T-helper 2 cell treated with Interferon-gamma antibody and Interleukin-4, amounts not matched to agents 5 μg/mL and 100 μg/mL, for 36 hours (primary cell): ENCODE measurements at regions not wholly inside any gene's neighbourhood (a gene's known extent, or its start where the extent isn't known, plus 50 kb on each side); places are given as distances from the start of the nearest gene placed in this dataset.

Experiments
- DNase-seq: peaks from one replicate; pipeline ENCODE4 v3.0.0; 2021; ENCODE audit warnings: low spot score
- H3K27ac Mint-ChIP-seq: one replicate; pipeline ENCODE4 v1.8.0; 2021; ENCODE audit warnings: mild to moderate bottlenecking, mixed read lengths
- H3K27me3 Mint-ChIP-seq: one replicate; pipeline ENCODE4 v1.8.0; 2021; ENCODE audit warnings: low read depth, mixed read lengths
- H3K36me3 Mint-ChIP-seq: one replicate; pipeline ENCODE4 v1.8.0; 2021; ENCODE audit warnings: low read depth, mixed read lengths
- H3K4me1 Mint-ChIP-seq: one replicate; pipeline ENCODE4 v1.8.0; 2021; ENCODE audit warnings: low read depth, mixed read lengths
- H3K4me3 Mint-ChIP-seq: one replicate; pipeline ENCODE4 v1.8.0; 2022; ENCODE audit warnings: mild to moderate bottlenecking, moderate library complexity, mixed read lengths
- H3K9me3 Mint-ChIP-seq: one replicate; pipeline ENCODE4 v1.8.0; 2021; ENCODE audit warnings: mixed read lengths

GRCh38 chr11:104404231-104405175 is 240.6 kb upstream of the PDGFD start:
- Mint-ChIP-seq H3K36me3 (no peaks in the 10 kb centered on the region), H3K9me3 (no peaks in the 10 kb centered on the region)

GRCh38 chr11:104402812-104403521 is 239.0 kb upstream of the PDGFD start:
- Mint-ChIP-seq H3K27ac (no peak overlapping the region), H3K36me3 (no peaks in the 10 kb centered on the region), H3K4me1 (no peaks in the 10 kb centered on the region)

More at GRCh38 chr11:104404231-104405175, 240.6 kb upstream of the PDGFD start:
- no peak overlapping the region for H3K4me3 Mint-ChIP-seq
- no peak overlapping the region for H3K27ac Mint-ChIP-seq
- H3K27me3 Mint-ChIP-seq = no peaks in the 10 kb centered on the region
- DNase-seq = no peak
- no peaks in the 10 kb centered on the region for H3K4me1 Mint-ChIP-seq

GRCh38 chr11:104394508-104394907 is 230.6 kb upstream of the PDGFD start:
- Mint-ChIP-seq H3K27me3 (no peaks in the 10 kb centered on the region), H3K9me3 (no peaks in the 10 kb centered on the region), H3K27ac (no peak overlapping the region), H3K4me1 (no peaks in the 10 kb centered on the region), H3K36me3 (no peaks in the 10 kb centered on the region), H3K4me3 (no peak overlapping the region)
- DNase-seq = no peak

More at GRCh38 chr11:104402812-104403521, 239.0 kb upstream of the PDGFD start:
- no peak for DNase-seq
- Mint-ChIP-seq H3K9me3 (no peaks in the 10 kb centered on the region), H3K27me3 (no peaks in the 10 kb centered on the region), H3K4me3 (no peak overlapping the region)

- Mint-ChIP-seq H3K27me3 (no peaks in the 10 kb centered on the region), H3K9me3 (no peaks in the 10 kb centered on the region), H3K27ac (no peak overlapping the region), H3K36me3 (no peaks in the 10 kb centered on the region), H3K4me1 (no peaks in the 10 kb centered on the region), H3K4me3 (no peak overlapping the region)
- no peak for DNase-seq
Measured at GRCh38 chr11:104390651-104391050, 226.7 kb upstream of the PDGFD start.

GRCh38 chr11:104385884-104386283 is 221.9 kb upstream of the PDGFD start:
- Mint-ChIP-seq H3K27ac (no peak overlapping the region), H3K36me3 (no peaks in the 10 kb centered on the region), H3K27me3 (no peaks in the 10 kb centered on the region), H3K4me3 (no peak overlapping the region), H3K4me1 (no peaks in the 10 kb centered on the region), H3K9me3 (no peaks in the 10 kb centered on the region)
- DNase-seq = no peak

- no peaks in the 10 kb centered on the region for H3K27me3 Mint-ChIP-seq
- DNase-seq = no peak
- H3K4me3 Mint-ChIP-seq = no peak overlapping the region
- no peak overlapping the region for H3K27ac Mint-ChIP-seq
- no peaks in the 10 kb centered on the region for H3K9me3 Mint-ChIP-seq
- H3K36me3 Mint-ChIP-seq = no peaks in the 10 kb centered on the region
- H3K4me1 Mint-ChIP-seq = no peaks in the 10 kb centered on the region
Measured at GRCh38 chr11:104380358-104380757, 216.4 kb upstream of the PDGFD start.

GRCh38 chr11:104372111-104372510 is 208.2 kb upstream of the PDGFD start:
- Mint-ChIP-seq H3K27ac (no peak overlapping the region), H3K4me1 (no peaks in the 10 kb centered on the region), H3K27me3 (no peaks in the 10 kb centered on the region), H3K36me3 (no peaks in the 10 kb centered on the region), H3K4me3 (no peak overlapping the region), H3K9me3 (no peaks in the 10 kb centered on the region)
- no peak for DNase-seq

- DNase-seq = no peak
- no peaks in the 10 kb centered on the region for H3K27me3 Mint-ChIP-seq
- no peak overlapping the region for H3K27ac Mint-ChIP-seq
- no peaks in the 10 kb centered on the region for H3K36me3 Mint-ChIP-seq
- no peaks in the 10 kb centered on the region for H3K4me1 Mint-ChIP-seq
- no peak overlapping the region for H3K4me3 Mint-ChIP-seq
- no peaks in the 10 kb centered on the region for H3K9me3 Mint-ChIP-seq
Measured at GRCh38 chr11:104370478-104370877, 206.5 kb upstream of the PDGFD start.

GRCh38 chr11:104369761-104370160 is 205.8 kb upstream of the PDGFD start:
- H3K9me3 Mint-ChIP-seq = no peaks in the 10 kb centered on the region
- no peak overlapping the region for H3K4me3 Mint-ChIP-seq
- no peaks in the 10 kb centered on the region for H3K27me3 Mint-ChIP-seq
- H3K27ac Mint-ChIP-seq = no peak overlapping the region
- no peaks in the 10 kb centered on the region for H3K36me3 Mint-ChIP-seq
- no peak for DNase-seq
- no peaks in the 10 kb centered on the region for H3K4me1 Mint-ChIP-seq

- no peaks in the 10 kb centered on the region for H3K27me3 Mint-ChIP-seq
- H3K4me1 Mint-ChIP-seq = no peaks in the 10 kb centered on the region
- H3K9me3 Mint-ChIP-seq = no peaks in the 10 kb centered on the region
- H3K27ac Mint-ChIP-seq = no peak overlapping the region
- no peak overlapping the region for H3K4me3 Mint-ChIP-seq
- no peaks in the 10 kb centered on the region for H3K36me3 Mint-ChIP-seq
- no peak for DNase-seq
Measured at GRCh38 chr11:104366321-104366734, 202.4 kb upstream of the PDGFD start.

- no peaks in the 10 kb centered on the region for H3K4me1 Mint-ChIP-seq
- no peaks in the 10 kb centered on the region for H3K27me3 Mint-ChIP-seq
- H3K4me3 Mint-ChIP-seq = no peak overlapping the region
- H3K27ac Mint-ChIP-seq = no peak overlapping the region
- no peaks in the 10 kb centered on the region for H3K36me3 Mint-ChIP-seq
- no peak for DNase-seq
- no peaks in the 10 kb centered on the region for H3K9me3 Mint-ChIP-seq
Measured at GRCh38 chr11:104365676-104366075, 201.7 kb upstream of the PDGFD start.

GRCh38 chr11:104361975-104362374 is 198.0 kb upstream of the PDGFD start:
- H3K36me3 Mint-ChIP-seq = no peaks in the 10 kb centered on the region
- no peaks in the 10 kb centered on the region for H3K4me1 Mint-ChIP-seq
- no peak overlapping the region for H3K4me3 Mint-ChIP-seq

GRCh38 chr11:104352036-104352435 is 188.1 kb upstream of the PDGFD start:
- Mint-ChIP-seq H3K4me3 (no peak overlapping the region), H3K27ac (no peak overlapping the region), H3K4me1 (no peaks in the 10 kb centered on the region), H3K9me3 (peaks cover 7% of the 10 kb centered on the region), H3K27me3 (no peaks in the 10 kb centered on the region), H3K36me3 (no peaks in the 10 kb centered on the region)
- no peak for DNase-seq

More at GRCh38 chr11:104361975-104362374, 198.0 kb upstream of the PDGFD start:
- no peak for DNase-seq
- Mint-ChIP-seq H3K27me3 (no peaks in the 10 kb centered on the region), H3K27ac (no peak overlapping the region), H3K9me3 (no peaks in the 10 kb centered on the region)

- Mint-ChIP-seq H3K27ac (no peak overlapping the region), H3K4me1 (no peaks in the 10 kb centered on the region), H3K9me3 (no peaks in the 10 kb centered on the region), H3K36me3 (no peaks in the 10 kb centered on the region), H3K27me3 (no peaks in the 10 kb centered on the region), H3K4me3 (no peak overlapping the region)
- DNase-seq = no peak
Measured at GRCh38 chr11:104343578-104343977, 179.6 kb upstream of the PDGFD start.
